Gastroesophageal sphincter (tissue), 4 donors: ENCODE measurements at regions not wholly inside any gene's neighbourhood (a gene's known extent, or its start where the extent isn't known, plus 50 kb on each side); places are given as distances from the start of the nearest gene placed in this dataset.
"Not testable (repeated sequence)": the region's sequence is repeated elsewhere in the genome, so short reads cannot be mapped to it uniquely, and the experiment has no call there.

Source experiments
- ATAC-seq: fragments of 150-250 bp; one replicate; pipeline ENCODE4 v1.9.1; 2016; ENCODE audit warnings: mild to moderate bottlenecking, moderate library complexity
- H3K27ac ChIP-seq, 4 donors: fragments of 200-600 bp; sonication (generic) in 3 of 4; 1 replicate in 3 of 4; 2 replicates in 1 of 4; pipeline ENCODE4 v1.5.1; 2016 to 2019
- H3K27me3 ChIP-seq: fragments of 200-600 bp; sonication (generic); one replicate; pipeline ENCODE4 v1.5.1; 2019
- H3K36me3 ChIP-seq, 2 donors: fragments of 200-600 bp; sonication (generic); one replicate each; pipeline ENCODE4 v1.5.1; 2019; ENCODE audit warnings: control low read depth in 1 of 2
- H3K4me1 ChIP-seq, 3 donors: fragments of 200-600 bp; sonication (generic); 1 replicate in 2 of 3; 2 replicates in 1 of 3; pipeline ENCODE4 v1.5.1; 2016 to 2019; ENCODE audit warnings: control low read depth in 2 of 3
- H3K4me3 ChIP-seq, 2 donors: fragments of 200-600 bp; sonication (generic); one replicate each; pipeline ENCODE4 v1.5.1; 2019; ENCODE audit warnings: mild to moderate bottlenecking in 1 of 2, moderate library complexity in 1 of 2
- H3K9me3 ChIP-seq, 3 donors: fragments of 200-600 bp; sonication (generic); one replicate each; pipeline ENCODE4 v1.5.1; 2017 to 2019; ENCODE audit warnings: control low read depth in 2 of 3
- CTCF ChIP-seq, 4 experiments: fragments of 200-600 bp in 2 of 4; fragments of 450-650 bp in 2 of 4; sonication (generic) in 1 of 4; IDR thresholded peaks; one replicate each; pipeline ENCODE4 v1.5.1; 2017 to 2019; ENCODE audit warnings: antibody characterized with exemption in 4 of 4, mild to moderate bottlenecking in 2 of 4, moderate library complexity in 2 of 4
- EP300 ChIP-seq: sonication (generic); formaldehyde crosslinking; IDR thresholded peaks from one replicate; pipeline ENCODE4 v1.6.1; 2017; ENCODE audit warnings: antibody characterized with exemption, mild to moderate bottlenecking
- POLR2A ChIP-seq, 2 donors: fragments of 450-650 bp; IDR thresholded peaks; one replicate each; pipeline ENCODE4 v1.6.1; 2017; ENCODE audit warnings: antibody characterized with exemption in 2 of 2, mild to moderate bottlenecking in 2 of 2, moderate library complexity in 1 of 2
- POLR2AphosphoS5 ChIP-seq: sonication (generic); formaldehyde crosslinking; IDR thresholded peaks from one replicate; pipeline ENCODE4 v1.6.1; 2017; ENCODE audit warnings: antibody characterized with exemption
- WGBS, 2 donors: methylation state at CpG; one replicate each; pipeline ENCODE4 v1.1.5; 2018; ENCODE audit warnings: low coverage in 1 of 2; 5-methylcytosine and 5-hydroxymethylcytosine counted together

GRCh38 chr16:52123842-52124241, 423.1 kb downstream of the TOX3 start:
- TF ChIP-seq EP300 (no peak), POLR2A (IDR thresholded peaks at IDR 0.05) (no peak), CTCF (IDR thresholded peaks at IDR 0.05) (no peak), POLR2AphosphoS5 (no peak)
- H3K36me3 ChIP-seq, result no peaks in the 10 kb centered on the region
- H3K9me3 ChIP-seq, result peaks cover 0 to 13% (median 0%) of the 10 kb centered on the region in 3 donors
- ATAC-seq, result no peak
- no peak overlapping the region for H3K4me3 ChIP-seq
- WGBS, 2 donors, result 50 to 100% methylated on average over 1 of the region's 1 CpG
- no peak overlapping the region for H3K27ac ChIP-seq
- H3K27me3 ChIP-seq, result no peaks in the 10 kb centered on the region
- no peaks in the 10 kb centered on the region for H3K4me1 ChIP-seq

GRCh38 chr16:52123061-52123839, 423.7 kb downstream of the TOX3 start:
- Histone ChIP-seq H3K27me3 (no peaks in the 10 kb centered on the region), H3K9me3 (peaks cover 0 to 18% (median 0%) of the 10 kb centered on the region in 3 donors), H3K4me3 (no peak overlapping the region), H3K4me1 (no peaks in the 10 kb centered on the region), H3K36me3 (no peaks in the 10 kb centered on the region), H3K27ac (no peak overlapping the region)
- 32 to 34% methylated on average over 2 of the region's 2 CpGs for WGBS, 2 donors
- no peak for ATAC-seq
- TF ChIP-seq POLR2AphosphoS5 (no peak), POLR2A (IDR thresholded peaks at IDR 0.05) (no peak), CTCF (IDR thresholded peaks at IDR 0.05) (no peak), EP300 (no peak)

- peaks cover 0 to 18% (median 0%) of the 10 kb centered on the region in 3 donors for H3K9me3 ChIP-seq
- TF ChIP-seq POLR2A (IDR thresholded peaks at IDR 0.05) (no peak), CTCF (IDR thresholded peaks at IDR 0.05) (no peak), EP300 (no peak), POLR2AphosphoS5 (no peak)
- H3K4me1 ChIP-seq, result no peaks in the 10 kb centered on the region
- H3K27ac ChIP-seq, result no peak overlapping the region
- 16 to 51% methylated on average over 2 of the region's 2 CpGs for WGBS, 2 donors
- ATAC-seq, result no peak
- no peaks in the 10 kb centered on the region for H3K36me3 ChIP-seq
- H3K4me3 ChIP-seq, result no peak overlapping the region
- H3K27me3 ChIP-seq, result no peaks in the 10 kb centered on the region
Measured at GRCh38 chr16:52117171-52117570, 429.8 kb downstream of the TOX3 start.

- Histone ChIP-seq H3K4me1 (no peaks in the 10 kb centered on the region), H3K36me3 (no peaks in the 10 kb centered on the region), H3K27ac (no peak overlapping the region), H3K4me3 (no peak overlapping the region), H3K27me3 (no peaks in the 10 kb centered on the region), H3K9me3 (peaks cover 0 to 10% (median 0%) of the 10 kb centered on the region in 3 donors)
- no peak for ATAC-seq
- TF ChIP-seq POLR2AphosphoS5 (no peak), EP300 (no peak), POLR2A (IDR thresholded peaks at IDR 0.05) (no peak)
- 56 to 66% methylated on average over 4 of the region's 4 CpGs for WGBS, 2 donors
Measured at GRCh38 chr16:52114379-52114778, 432.6 kb downstream of the TOX3 start.

- 56 to 65% methylated on average over 2 of the region's 2 CpGs for WGBS, 2 donors
- no peak overlapping the region for H3K27ac ChIP-seq
Measured at GRCh38 chr16:52113533-52114183, 433.3 kb downstream of the TOX3 start.

DNA sequence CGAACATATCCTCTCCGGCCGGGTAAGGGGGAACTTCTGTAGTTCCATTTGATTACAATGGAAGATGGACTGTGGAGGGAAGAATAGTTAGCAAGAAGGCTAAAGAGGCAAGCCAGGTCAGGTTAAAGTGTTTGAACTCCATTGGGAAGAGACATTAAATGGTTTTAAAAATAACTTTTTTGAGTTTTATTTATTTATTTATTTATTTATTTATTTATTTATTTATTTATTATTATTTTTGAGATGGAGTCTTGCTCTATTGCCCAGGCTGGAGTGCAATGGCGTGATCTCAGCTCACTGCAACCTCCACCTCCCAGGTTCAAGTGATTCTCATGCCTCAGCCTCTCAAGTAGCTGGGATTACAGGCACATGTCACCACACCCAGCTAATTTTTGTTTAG, 441.9 kb downstream of the TOX3 start:
- not testable (repeated sequence) for ATAC-seq, H3K4me3 ChIP-seq, H3K4me1 ChIP-seq, H3K36me3 ChIP-seq, H3K9me3 ChIP-seq, H3K27me3 ChIP-seq, H3K27ac ChIP-seq
- 81 to 93% methylated on average over 3 to 4 of the region's 4 CpGs for WGBS, 2 donors

More at GRCh38 chr16:52113533-52114183, 433.3 kb downstream of the TOX3 start:
- no peak for ATAC-seq
- no peaks in the 10 kb centered on the region for H3K4me1 ChIP-seq
- H3K36me3 ChIP-seq, result no peaks in the 10 kb centered on the region
- no peak for TF ChIP-seq POLR2A (IDR thresholded peaks at IDR 0.05)
- no peak for TF ChIP-seq CTCF (IDR thresholded peaks at IDR 0.05)
- TF ChIP-seq EP300, result no peak
- no peak for TF ChIP-seq POLR2AphosphoS5
- H3K27me3 ChIP-seq, result no peaks in the 10 kb centered on the region
- peaks cover 0 to 4% (median 0%) of the 10 kb centered on the region in 3 donors for H3K9me3 ChIP-seq
- no peak overlapping the region for H3K4me3 ChIP-seq
